Inflammatory macrophage treated with lipopolysaccharide for 1 hour (primary cell): ENCODE measurements at regions not wholly inside any gene's neighbourhood (a gene's known extent, or its start where the extent isn't known, plus 50 kb on each side); places are given as distances from the start of the nearest gene placed in this dataset.

Experiments
- DNase-seq, 2 donors: peaks; one replicate each; pipeline ENCODE4 v3.0.0-alpha.2; 2020 to 2022

GRCh38 chr11:116468699-116469098, 304.1 kb downstream of the BUD13 start:
- DNase-seq = no peak

- no peak for DNase-seq
Observed at GRCh38 chr11:116467823-116468222, 305.0 kb downstream of the BUD13 start.

GRCh38 chr11:116466801-116467200, 306.0 kb downstream of the BUD13 start:
- DNase-seq = no peak

GRCh38 chr11:116466191-116466590, 306.6 kb downstream of the BUD13 start:
- DNase-seq = no peak

- no peak for DNase-seq
Observed at GRCh38 chr11:116465056-116465455, 307.7 kb downstream of the BUD13 start.

- no peak for DNase-seq
Observed at GRCh38 chr11:116461789-116462188, 311.0 kb downstream of the BUD13 start.

GRCh38 chr11:116460156-116460920, 312.4 kb downstream of the BUD13 start:
- DNase-seq = no peak

GRCh38 chr11:116459185-116460045, 313.4 kb downstream of the BUD13 start:
- no peak for DNase-seq

- DNase-seq = no peak
Observed at GRCh38 chr11:116458546-116458945, 314.2 kb downstream of the BUD13 start.

- no peak for DNase-seq
Observed at GRCh38 chr11:116457336-116458007, 315.3 kb downstream of the BUD13 start.

- no peak for DNase-seq
Observed at GRCh38 chr11:116454951-116455350, 317.8 kb downstream of the BUD13 start.

GRCh38 chr11:116454020-116454645, 318.7 kb downstream of the BUD13 start:
- peak; percentile 1 to 30 for DNase-seq

GRCh38 chr11:116452461-116452860, 320.3 kb downstream of the BUD13 start:
- DNase-seq = no peak

- DNase-seq = no peak
Observed at GRCh38 chr11:116449522-116449921, 323.3 kb downstream of the BUD13 start.

GRCh38 chr11:116446048-116446941, 326.5 kb downstream of the BUD13 start:
- DNase-seq = no peak

GRCh38 chr11:116445108-116446047, 327.4 kb downstream of the BUD13 start:
- DNase-seq = no peak

- DNase-seq = no peak
Observed at GRCh38 chr11:116442238-116442752, 330.5 kb downstream of the BUD13 start.

GRCh38 chr11:116439361-116439677, 333.5 kb downstream of the BUD13 start:
- DNase-seq = no peak

- DNase-seq = no peak
Observed at GRCh38 chr11:116438651-116439360, 334.0 kb downstream of the BUD13 start.

- DNase-seq = no peak
Observed at GRCh38 chr11:116434986-116435385, 337.8 kb downstream of the BUD13 start.
